NOMO-1 treated with DMSO at 0.1 percent for 48 hours (cell line): ENCODE measurements at regions not wholly inside any gene's neighbourhood (a gene's known extent, or its start where the extent isn't known, plus 50 kb on each side); places are given as distances from the start of the nearest gene placed in this dataset.
"Not testable (repeated sequence)": the region's sequence is repeated elsewhere in the genome, so short reads cannot be mapped to it uniquely, and the experiment has no call there.

Experiments used
- DNase-seq: peaks from one replicate; lab custom pipeline; 2025; ENCODE audit not compliant: unreplicated experiment; lab: John Stamatoyannopoulos, UW

DNA sequence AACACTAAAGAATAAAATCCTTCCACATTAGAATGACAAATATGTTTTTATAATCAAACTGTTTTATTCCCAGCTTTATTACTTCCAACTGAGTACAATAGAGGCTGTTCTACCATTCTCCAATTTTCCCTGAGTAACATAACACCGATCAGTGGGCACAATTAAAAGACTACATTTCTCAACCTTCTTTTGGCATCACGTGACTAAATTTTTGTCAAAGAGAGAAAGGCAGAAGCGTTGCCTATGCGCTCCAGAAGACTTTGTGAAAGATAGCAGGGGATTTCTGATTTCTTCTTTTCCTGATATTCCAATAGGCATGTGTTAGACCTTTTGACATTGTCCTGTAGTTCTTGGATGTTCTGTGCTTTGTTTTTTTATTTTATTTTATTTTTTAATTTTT, 1705.6 kb upstream of the PCDH7 start:
- no peak for DNase-seq

DNA sequence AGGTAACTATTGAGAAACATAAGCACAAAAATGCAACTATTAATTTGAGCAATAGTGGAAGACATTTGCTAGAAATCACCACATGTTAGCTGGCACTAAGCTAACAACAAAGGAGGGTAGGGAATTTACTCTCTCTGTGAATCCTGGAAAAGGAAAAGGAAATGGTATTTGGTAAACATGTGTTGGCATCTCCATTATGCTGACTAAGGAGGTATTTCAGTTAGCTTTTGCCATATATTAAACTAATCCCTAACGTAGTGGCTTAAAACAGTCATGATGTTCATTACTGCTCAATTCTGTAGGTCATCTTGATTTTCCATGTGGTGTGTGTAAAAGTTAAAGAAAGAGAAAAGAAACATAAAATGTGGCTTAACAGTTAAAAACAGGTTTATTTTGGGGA, 1686.5 kb upstream of the PCDH7 start:
- no peak for DNase-seq

DNA sequence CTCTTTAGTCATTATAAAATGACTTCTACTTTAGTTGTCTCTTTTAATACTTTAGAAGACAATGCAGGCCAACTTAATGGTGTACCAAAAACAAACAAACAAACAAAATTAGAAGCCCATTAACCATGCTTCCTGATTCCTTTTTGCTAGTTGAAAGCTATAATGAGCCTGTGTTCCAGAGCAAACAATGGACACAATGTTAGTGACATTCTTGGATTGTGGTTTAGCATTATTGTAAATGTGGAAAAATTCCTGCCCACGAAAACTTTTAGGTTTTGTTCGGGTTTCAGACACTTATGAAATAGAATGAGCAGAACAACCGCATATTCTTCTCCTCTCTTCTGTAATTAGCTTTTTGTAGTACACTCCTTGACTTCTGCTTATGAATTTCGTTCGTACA, 1682.7 kb upstream of the PCDH7 start:
- DNase-seq, result no peak

DNA sequence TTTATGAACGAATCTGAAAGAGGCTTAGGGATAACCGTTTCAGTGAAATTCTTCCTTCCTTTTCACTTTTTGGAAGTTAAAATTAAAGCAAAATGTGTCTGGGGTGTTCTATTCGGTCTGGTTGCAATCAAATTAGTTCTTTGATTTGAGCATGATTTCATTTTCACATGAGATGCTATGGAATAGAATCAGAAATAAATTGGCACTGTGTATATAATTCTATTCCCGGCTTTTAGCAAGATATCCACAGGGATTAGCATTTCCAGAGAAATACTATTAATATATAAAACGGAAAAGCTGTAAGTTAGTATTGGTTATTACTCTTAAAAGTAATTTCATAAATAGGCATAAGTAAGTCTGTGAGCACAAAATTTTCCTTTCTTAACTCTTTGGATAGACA, 1676.8 kb upstream of the PCDH7 start:
- no peak for DNase-seq

DNA sequence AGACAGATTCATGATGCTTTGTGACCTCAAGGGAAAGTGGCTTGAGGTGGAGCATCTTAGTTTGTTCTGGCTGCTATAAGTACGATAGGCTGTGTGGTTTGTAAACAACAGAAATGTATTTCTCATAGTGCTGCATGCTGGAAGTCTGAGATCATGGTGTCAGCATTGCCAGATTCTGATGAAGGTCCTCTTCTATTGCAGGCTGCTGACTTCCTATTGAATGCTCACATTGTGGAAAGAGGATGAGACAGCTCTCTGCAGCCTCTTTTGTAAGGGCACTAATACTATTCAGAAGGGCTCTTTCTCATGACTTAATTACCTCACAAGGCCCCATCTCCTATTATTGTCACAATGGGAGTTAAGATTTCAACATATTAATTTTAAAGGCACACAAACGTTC, 1674.0 kb upstream of the PCDH7 start:
- DNase-seq, result no peak

DNA sequence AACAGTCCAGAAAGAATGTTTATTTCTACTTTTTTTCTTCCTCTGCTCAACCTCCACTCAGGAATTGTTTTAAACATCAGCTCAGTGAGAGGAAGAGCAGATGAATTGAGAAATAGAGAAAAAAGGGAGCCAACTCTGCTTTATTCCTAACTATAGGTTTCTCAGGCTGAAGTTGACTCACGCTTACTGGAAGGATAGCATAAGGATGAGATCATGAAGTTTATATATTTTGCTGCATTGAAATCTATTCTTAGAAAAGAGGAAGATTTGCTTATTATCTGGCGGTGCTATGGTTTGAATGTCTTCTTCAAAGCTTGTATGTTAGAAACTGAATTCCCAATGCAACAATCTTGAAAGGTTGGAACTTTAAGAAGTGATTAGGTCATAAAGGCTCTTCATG, 1673.4 kb upstream of the PCDH7 start:
- no peak for DNase-seq

DNA sequence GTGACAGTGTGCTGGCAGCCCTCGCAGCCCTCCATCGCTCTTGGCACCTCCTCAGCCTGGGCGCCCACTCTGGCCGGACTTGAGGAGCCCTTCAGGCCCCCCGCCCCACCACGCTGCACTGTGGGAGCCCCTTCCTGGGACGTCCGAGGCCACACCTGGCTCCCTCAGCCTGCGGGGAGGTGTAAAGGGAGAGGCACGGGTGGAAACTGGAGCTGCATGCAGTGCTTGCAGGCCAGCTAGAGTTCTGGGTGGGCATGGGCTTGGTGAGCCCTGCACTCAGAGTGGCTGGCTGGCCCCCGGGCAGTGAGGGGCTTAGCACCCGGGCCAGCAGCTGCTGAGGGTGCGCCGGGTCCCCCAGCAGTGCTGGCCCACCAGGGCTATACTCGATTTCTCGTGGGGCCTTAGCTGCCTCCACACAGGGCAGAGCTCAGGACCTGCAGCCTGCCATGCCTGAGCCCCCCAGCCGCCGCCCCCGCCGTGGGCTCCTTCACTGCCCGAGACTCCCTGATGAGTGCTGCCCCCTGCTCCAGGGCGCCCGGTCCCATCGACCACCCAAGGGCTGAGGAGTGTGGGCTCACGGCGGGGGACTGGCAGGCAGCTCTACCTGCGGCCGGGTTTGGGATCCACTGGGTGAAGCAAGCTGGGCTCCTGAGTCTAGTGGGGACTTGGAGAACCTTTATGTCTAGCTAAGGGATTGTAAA, 1672.7 kb upstream of the PCDH7 start:
- no peak for DNase-seq

DNA sequence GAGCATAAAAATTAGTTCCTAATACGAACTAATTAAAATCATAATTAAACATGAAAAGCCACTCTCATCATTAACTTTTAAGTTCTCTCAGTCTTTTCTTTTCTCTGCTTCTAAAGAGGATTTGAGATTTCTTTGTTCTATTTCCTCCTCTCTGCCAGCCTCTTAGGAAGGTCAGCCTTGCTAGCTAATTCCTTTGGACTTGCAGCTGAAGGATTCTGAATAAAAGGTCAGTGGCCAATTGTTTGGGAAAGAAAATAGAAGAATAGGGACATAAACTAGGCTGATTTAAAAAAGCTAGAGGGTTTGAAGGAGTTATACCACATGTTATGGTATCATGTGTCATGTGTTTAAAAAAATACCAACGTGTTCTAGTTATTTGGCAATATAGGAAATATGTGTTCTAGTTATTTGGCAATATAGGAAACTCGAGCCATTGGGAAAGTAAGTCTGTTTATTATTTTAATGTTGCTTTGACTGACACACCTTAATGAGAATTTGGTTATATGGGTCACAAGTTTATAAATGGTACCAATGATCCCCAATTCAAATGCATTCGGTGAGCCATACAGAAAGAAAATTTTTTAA, 1668.7 kb upstream of the PCDH7 start:
- DNase-seq, result no peak

DNA sequence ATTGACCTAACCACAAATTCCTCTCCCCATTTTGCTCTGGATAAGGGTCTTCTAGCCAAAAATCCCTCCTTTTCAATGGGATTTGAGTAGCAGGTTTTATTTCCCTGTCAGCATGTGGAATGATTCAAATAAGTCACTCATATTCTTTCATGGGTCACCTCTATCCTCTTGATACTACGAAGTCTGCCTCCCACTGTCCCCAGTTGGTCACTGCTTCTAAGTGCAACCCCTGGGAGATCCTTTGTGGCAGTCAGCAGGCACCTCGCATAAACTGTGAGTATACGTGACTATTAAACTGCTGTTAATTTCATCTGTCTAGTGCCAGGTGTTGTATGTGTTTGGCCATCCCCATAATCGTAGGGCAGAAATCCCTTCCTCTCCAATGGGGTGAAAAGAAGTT, 1667.9 kb upstream of the PCDH7 start:
- no peak for DNase-seq

DNA sequence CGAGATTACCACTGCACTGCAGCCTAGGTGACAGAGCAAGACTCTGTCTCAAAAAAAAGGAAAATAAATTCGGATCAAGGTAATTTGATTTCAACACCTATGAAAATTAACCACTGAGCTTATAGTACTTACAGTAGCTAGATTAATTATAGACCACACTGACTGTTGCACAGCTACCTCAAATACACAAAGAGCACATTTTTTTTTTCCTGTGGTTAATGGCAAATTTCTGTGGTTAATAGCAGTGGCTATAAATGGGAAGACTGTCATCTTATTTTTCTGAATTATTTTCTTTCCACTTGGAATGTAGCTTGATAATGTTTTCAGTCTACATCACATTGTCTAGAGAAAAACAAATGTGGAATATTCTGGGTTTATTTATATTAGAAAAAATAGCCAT, 1661.6 kb upstream of the PCDH7 start:
- no peak for DNase-seq

DNA sequence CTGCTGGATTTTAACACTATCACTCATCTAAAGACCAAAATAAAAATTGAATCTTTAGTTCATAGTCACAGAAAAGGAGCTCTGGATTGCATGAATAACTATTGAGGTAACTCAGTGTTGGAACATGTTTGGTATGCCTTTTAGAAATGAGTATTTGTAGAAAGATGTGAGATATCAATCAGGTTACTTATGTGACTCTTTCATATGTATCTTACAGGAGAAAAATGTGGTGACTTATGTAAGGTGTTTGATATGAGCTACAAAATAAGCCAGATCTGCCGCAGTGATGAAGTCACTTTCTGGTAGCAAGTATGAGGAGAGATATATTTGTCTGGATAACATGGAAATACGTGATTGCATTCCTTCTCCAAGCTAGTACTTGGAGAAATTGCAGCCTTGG, 1653.3 kb upstream of the PCDH7 start:
- no peak for DNase-seq

DNA sequence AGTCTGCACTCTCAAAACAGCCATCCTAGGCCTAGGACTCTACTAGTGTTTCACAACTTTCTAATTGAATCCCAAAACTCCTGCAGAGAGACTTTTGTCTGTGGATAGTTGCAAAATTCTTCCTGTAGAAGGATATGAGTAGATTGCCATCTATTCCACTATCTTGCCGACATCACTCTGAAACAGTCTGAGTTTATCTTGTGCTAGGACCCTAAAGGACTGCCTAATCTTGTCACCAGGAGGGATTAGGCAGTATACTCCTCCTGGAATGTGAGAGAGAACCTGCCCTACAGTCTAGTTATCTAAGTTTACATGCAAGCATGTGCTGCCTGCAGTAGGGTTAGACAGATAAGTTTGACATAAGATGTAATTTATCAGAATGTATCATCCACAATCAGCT, 1646.6 kb upstream of the PCDH7 start:
- no peak for DNase-seq

DNA sequence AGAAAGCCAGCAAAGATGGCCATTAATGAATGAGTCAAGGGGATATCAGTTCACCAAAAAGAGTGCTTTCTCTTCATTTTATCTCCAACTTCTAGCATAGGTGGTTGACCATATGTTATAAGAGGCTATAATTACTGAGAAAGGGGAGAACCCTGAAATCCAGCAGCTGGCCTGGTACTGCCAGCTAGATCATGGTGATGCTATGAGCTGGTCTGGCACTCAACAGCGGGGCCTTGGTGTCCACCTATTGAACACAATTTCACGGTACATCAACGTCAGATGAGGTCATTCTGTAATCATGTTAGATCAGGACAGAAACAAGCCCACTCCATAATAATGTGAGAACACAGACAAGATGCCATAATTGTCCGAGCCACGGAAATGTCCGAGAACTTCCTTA, 1644.8 kb upstream of the PCDH7 start:
- no peak for DNase-seq

DNA sequence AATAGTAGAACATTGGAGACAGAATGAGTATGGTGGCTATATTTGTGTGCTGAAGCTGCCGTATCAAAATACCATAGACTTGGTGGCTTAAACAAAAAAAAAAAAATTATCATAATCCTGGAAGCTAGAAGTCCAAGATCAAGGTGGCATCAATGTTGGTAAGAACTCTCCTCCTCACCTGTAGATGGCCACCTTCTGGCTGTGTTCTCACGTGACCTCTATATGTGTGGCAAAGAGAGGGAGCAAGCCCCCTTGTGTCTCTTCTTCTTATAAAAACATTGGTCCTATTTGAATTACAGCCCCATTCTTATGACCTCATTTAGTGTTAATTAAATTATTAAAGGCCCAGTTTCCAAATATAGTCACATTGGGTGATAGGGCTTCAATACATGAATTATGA, 1640.9 kb upstream of the PCDH7 start:
- no peak for DNase-seq

DNA sequence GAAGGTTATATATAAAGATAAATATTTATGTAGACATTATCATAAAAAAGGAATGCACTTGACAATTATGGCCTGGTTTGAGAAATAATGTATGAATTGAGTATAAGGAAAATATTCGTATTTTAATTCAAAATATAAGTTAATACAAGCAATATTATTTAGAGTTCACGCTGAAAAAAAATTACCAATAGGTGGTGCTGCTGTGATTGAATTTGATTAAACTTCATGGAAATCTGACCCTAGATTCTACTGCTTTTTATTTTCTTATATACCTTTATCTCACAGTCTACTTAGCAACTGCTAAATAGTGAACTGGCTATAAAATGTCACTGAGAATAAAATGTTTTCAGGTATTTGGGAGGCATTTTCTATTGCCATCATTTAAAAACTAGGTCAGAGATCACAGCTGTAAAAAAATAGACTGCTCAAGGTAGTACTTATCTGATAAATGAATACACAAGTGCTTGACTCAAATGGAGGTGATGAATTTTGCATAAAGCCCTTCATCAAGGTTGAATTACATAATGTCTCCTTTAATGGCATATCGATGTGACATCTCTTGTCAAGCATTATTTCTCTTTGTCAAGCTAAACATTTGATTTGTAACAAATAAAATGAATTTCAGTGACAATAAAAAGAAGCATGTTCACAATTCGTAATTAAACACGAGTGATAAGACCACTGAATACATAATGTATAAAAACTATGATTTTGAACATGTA, 1638.8 kb upstream of the PCDH7 start:
- DNase-seq, result no peak

DNA sequence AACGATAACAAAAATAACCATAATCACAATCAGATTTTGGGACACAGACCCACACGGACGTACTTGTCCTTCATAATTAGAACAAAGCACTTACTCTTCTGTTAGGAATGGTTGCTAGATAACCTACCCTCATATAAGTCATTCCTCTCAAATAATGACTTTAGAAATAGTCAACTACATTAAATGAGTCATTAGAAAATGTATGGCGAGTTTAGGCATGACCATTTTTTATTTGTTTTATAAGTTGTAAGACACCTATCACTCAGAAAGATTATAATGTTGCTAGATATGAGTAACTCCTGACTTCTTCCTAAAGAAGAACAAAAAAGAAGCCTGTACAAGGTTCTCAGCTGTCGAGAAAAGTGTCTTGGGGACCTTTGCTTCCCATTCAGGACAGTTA, 1637.5 kb upstream of the PCDH7 start:
- DNase-seq, result no peak

DNA sequence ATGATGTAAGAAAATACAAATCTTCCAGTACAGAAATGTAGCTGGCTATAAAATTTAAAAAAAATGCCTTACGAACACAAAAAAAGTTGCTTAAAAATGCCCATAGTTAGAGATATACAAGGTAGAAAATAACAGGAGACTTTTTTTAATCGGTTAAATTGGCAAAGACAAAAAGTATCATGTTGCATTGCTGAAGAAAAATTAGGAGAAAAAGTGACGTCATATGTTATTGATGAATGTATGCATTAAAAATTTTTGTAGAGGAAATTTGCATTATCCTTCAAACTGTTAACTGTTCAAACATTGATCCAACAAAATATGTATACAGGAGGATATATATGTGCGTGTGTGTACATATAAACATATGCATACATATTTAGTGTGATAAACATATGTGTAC, 1634.4 kb upstream of the PCDH7 start:
- DNase-seq, result no peak

DNA sequence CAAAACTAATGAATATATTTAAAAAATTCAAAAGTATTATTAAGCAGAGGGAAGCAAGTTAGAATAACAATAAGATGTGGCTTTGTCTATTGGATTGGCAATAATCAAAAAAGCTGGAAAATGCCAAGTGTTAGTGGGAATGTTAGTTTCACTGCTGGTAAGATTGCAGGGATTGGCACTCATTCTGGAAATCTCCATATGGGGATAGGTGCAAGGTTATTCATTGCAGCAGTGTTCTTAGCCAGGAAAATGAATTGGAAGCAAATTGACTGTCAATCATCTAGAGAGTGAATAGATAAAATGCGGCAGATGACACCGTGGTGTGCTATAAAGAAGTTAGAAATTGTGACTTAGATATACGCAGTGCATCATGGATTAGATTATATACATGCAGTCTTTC, 1615.5 kb upstream of the PCDH7 start:
- no peak for DNase-seq

DNA sequence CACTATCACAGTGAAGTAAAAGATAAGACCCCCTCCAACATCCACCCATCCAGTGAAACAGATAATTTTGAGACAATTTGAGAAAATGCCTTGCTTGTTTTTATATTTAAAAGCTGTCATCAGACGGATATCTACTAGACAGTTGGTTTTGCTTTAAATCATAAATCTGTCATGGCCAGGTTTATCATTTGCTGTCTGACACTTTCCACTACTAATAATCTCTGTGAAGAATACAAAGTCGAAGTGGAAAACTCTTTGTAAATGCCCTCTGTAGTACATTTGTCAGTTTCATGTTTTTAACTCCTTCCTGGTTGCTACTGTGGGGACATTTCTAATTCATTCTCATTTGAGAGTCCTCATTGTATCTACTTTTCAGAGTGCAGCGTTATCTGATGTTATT, 1606.2 kb upstream of the PCDH7 start:
- DNase-seq, result no peak

DNA sequence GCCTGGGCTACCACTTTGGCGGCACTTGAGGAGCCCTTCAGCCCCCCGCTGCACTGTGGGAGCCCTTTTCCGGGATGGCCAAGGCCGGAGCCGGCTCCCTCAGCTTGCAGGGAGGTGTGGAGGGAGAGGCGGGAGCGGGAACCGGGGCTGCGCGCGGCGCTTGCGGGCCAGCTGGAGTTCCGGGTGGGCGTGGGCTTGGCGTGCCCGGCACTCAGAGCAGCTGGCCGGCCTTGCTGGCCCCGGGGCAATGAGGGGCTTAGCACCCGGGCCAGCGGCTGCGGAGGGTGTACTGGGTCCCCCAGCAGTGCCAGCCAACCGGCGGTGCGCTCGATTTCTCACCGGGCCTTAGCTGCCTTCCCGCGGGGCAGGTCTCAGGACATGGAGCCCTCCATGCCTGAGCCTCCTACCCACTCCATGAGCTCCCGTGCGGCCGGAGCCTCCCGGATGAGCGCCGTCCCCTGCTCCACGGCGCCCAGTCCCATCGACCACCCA, 1602.9 kb upstream of the PCDH7 start:
- not testable (repeated sequence) for DNase-seq

DNA sequence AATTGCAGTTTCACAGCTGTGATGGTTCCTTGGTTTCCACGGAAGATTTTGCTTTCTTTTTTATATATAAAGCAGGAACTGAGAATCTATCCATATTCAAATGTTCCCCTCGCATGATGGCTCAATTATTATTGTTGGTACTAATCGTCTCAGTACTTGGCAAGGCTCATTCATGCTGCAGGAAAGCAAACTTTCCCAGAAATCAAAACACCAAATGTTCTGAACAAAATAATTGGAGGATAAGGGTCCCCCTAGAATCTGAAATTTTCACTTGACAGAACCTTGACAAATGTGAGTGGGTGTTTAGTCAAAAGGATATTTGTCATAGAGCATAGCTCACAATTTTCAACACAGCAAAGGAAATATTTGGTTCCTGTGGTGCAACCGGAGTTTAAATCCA, 1598.6 kb upstream of the PCDH7 start:
- no peak for DNase-seq

DNA sequence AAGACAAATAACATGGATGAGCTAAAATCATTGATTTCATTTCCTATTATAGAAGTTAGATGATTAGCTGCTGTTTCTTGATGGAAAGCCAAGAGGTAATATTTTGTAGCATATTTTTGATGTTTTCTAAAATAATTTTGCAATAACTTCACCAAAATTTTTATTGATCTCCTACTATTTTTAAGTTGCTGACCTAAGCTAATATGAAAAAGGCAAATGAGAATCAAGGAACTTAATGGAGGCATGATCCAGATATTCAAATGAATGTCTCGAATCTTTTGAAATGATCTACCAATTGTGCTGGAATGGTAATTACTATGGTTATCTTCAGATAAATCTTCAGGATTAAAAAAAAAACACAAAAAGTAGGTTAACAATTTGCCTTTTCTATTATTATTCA, 1591.4 kb upstream of the PCDH7 start:
- DNase-seq, result no peak
